HG03039 (cell line): ENCODE measurements at regions not wholly inside any gene's neighbourhood (a gene's known extent, or its start where the extent isn't known, plus 50 kb on each side); places are given as distances from the start of the nearest gene placed in this dataset.
"Not testable (repeated sequence)": the region's sequence is repeated elsewhere in the genome, so short reads cannot be mapped to it uniquely, and the experiment has no call there.

Experiments used
- ATAC-seq: cut with Tn5 transposase; IDR thresholded peaks from one replicate; pipeline ENCODE4 v1.9.1; 2021; ENCODE audit warnings: mild to moderate bottlenecking, moderate library complexity; ENCODE audit not compliant: unreplicated experiment

DNA sequence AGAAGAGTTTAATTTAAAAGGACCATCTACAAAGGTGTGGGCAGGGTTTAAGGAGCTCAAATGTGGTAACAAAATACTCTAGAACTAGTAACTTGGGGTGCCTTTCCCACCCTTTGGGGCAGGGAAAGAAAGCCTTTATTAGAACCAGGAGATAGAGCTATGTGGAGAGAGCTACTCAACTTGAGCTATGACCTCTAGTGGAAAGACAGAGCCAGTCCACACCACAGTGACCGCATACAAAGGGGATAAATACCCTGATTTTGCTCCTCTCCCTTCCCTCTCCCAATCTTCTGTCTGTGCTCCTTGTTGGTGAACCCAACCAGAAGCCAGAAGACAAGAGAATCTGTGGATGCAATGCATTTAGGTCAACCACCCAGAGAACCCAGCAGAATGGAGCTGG is 54.4 kb upstream of the JAK1 start:
- ATAC-seq = no peak

DNA sequence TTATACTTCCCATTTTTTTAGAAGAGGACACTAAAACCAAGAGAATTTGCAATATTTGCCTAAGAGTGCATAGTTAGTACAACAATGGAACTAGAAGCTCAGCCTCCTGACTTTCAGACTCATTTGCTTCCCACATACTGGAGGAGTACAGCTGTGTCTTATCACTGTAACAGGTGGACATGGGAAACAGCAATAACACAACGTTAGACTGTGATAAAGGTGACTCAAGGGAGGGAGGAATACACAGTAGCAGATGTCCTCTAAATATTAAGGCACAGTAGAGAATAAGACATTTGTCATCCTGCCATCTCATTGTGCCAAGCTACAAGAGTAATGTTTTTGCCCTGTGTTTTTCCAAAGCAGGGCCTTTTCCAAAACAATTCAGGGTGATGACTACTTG is 55.4 kb upstream of the JAK1 start:
- ATAC-seq = no peak

DNA sequence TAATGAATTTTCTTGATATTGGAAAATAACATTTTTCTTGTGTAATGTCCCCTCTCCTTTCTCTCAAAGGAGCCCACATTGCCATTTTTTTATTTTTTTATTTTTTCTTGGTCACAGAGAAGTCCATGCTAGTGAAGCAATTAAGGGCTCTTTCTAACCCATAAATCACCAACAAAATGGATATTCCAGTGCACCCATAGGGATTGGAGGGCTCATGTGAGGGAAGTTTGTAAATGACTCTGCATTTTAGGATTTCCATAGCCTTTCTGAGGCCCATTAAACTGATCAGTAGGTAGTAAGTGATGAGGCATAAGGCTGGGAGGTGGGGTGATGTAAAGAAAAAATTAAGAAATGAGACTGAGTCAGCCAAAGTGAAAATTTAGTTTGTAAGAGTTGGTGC is 55.9 kb upstream of the JAK1 start:
- no peak for ATAC-seq

DNA sequence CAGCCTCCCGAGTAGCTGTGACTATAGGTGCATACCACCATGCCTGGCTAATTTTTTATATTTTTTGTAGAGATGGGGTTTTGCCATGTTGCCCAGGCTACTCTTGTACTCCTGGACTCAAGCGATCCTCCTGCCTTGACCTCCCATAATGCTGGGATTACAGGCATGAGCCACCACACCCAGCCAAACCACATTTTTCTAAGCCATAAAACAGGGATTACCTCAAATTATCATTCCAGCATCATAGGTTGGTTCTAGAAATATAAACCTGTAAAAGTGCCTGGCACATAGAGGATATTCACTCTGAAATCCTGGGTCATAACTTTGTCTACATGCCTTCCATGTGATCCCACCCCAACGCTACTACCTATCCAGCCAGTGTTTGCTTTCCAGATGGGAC is 59.4 kb upstream of the JAK1 start:
- ATAC-seq = no peak

DNA sequence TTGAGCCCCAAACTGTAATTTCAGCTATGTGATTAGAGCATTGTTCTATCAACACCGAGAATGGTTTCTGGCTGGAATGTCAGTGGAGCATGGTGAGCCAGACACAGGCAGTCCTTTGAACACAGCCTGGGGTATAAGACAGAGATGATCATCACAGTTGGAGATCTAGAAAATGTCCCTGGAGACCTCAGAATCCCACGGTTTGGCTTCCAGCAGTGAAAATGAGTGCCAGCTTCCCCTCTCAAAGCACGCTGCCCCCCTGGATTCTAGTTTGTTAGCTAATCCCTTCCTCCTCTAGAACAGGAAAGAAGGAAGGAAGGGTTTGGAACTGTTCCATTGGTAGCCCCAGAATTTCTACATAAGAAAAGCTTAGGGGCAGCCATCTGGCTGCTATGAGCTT is 59.9 kb upstream of the JAK1 start:
- no peak for ATAC-seq

DNA sequence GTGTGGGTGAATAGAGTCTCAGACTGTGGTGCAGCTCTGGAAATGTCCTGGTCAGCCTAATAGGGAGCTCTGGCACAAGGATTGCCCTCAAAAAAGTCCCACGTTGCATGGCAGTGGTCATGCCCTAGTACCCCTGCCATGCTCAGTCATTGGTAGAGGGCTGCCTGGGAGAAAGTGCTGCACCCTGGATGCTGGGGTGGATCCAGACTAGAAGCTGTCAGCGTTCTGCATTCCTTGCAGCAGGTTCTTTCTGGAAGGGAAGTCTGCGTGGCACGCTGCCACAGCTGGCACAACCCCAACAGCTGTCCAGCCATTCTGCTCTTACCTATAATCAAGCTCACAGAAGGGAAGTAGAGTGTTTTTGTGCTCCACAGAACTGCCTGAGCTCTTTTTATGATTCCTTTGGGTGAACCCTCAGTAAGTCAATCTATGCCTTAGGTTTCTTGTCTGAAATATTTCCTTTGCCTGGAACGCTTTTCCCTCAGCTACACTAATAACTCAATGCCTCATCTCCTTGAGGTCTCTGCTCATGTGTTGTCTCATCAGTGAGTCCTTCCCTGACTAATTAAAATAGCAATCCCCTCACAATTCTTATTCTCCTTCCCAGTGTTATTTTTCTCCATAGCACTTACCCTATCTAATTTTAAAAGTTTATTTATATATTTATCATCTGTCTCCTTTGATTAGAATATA is 61.5 kb upstream of the JAK1 start:
- ATAC-seq = no peak

DNA sequence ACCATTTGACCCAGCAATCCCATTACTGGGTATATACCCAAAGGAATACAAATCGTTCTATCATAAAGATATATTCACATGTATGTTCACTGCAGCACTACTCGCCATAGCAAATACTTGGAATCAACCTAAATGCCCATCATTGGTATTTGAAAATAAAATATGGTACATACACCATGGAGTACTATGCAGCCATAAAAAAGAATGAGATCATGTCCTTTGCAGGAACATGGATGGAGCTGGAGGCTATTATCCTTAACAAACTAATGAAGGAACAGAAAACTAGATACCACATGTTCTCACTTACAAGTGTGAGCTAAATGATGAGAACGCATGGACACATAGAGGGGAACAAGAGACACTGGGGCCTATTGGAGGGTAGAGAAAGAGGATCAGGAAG is 63.1 kb upstream of the JAK1 start:
- not testable (repeated sequence) for ATAC-seq

DNA sequence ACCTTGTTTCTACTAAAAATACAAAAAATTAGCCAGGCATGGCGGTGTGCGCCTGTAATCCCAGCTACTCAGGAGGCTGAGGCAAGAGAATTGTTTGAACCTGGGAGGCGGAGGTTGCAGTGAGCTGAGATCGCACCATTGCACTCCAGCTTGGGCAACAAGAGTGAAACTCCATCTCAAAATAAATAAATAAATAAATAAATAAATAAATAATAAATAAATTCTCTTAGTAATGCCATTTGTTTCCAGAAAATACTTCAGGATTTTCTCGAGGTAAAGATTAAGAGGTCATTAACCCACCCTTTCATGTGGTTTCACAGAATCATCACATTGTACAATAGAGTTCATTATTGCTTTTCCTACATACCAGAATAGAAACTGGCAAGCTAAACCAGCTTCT is 68.5 kb upstream of the JAK1 start:
- not testable (repeated sequence) for ATAC-seq

DNA sequence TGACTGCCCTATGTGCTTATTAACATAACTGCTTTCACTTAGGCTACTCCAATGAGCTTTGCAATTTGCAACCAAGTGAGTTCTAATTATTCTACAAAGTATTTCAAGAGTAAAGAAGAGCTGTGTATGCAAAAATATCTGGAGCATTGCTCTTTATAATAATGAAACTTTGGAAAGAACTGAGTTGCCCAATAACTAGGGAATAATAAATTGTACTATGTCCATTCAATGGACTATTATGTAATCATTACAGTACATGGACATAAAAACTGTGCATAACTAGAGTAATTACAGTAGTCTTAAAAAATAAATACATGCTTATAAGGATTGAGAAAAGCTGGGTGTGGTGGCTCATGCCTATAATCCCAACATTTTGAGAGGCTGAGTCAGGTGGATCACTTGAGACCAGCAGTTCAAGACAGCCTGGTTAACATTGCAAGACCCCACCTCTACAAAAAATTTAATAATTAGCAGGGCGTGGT is 70.3 kb upstream of the JAK1 start:
- no peak for ATAC-seq

DNA sequence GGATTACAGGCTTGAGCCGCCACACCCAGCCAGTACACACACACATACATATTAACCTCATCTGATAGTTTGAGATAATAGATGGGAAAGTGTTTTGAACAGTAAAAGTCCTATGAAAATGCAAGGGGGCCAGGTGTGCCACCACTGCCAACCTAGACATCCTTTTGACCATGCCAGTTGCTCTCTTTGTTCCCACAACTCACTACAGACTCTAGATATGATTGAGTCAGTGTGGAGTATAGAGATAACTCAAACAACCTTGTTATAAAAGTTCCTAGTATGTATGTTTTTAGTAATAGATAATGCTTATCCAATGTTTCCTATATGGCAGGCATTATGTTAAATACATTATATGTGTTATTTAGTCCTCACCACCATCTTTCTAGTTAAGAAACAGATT is 72.7 kb upstream of the JAK1 start:
- no peak for ATAC-seq

DNA sequence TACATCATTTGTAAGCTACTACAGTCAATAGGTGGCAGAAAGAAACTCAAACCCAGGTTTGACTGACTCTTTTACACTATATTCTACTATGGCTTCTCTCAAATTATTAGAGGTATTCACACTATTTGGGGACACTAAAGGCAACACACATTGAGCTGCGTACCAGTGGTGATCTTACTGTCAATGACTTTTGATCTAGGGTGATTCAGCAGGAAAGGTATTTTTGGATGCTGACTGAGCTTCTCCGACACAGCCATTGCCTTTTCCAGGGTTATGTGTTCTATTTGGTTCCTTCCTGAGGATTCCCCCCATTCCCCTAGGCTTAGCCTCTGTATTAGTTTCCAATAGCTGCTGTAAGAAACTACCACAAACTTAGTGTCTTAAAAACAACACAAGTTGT is 73.2 kb upstream of the JAK1 start:
- no peak for ATAC-seq

DNA sequence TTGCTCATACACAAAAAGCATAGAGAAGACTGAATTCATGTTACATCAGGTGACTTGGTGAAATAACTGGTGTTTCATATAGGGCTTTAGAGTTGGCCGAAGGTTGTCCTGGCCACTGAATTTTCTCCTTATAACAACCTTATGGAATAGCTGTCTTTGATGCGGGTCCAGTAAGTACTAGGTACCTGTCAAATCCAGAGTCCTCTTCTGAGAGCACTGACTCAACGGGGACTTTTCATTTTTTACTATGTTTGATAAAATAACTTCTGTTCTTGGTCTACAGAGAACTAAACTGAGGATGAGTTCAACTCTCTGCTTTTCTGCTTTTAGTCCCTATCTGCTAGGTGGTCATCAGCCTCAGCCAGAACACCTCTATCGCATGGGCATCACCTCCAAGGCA is 76.1 kb upstream of the JAK1 start:
- no peak for ATAC-seq

DNA sequence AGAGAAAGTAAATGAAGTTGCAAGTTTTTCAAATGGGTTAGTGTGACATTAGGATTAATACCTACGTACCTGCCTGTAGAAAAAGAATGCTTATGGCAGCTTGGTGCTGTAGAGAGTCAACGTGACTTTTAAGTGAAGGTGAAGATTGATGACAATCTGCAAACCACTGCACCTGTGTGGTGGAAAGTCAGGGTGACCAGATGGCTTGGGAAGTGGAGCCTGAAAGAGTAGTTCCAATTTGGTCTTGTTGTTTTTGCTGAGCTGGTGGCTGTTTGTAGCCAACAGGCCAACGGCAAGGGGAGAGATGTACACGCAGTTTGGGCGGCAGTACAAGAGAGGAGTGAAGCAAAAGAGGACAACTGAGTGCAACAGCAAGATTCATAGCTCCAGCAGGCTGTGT is 78.1 kb upstream of the JAK1 start:
- no peak for ATAC-seq

DNA sequence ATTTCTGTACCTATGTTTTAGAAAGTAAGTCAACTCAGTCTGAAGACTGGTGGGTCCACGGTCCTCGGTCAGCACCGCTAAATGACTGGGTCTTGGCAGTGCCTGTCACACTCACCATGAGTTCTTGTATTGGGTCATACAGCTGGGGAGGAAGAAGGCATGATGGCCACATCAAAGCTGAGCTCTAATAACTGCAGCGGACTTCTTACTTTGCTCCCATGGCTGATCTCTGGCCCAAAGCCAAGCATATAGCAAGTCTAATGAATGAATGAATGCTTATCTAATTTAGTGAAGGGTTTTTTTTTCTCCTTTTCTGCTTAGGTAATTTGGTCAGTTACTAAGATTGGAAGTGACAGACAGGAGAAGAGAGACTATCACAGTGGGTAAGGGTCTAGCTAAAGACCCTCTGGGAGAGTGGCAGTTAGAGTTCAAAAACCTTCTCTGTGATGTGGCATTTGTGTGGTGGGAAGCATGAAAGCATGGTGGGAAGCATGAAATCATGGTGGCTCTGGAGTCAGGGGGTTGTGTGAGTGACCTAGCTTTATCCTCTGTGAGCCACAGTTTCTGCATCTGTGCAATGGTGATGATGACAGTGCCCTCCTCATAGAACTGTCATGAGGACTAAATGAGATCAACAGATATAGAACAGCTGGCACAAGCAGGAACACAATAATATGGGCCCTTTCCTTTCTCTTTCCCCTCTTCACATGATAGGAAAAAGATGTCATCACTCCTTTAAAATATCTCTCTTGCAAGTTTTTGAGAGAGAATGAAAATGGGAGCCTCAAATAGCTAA is 78.9 kb upstream of the JAK1 start:
- no peak for ATAC-seq

DNA sequence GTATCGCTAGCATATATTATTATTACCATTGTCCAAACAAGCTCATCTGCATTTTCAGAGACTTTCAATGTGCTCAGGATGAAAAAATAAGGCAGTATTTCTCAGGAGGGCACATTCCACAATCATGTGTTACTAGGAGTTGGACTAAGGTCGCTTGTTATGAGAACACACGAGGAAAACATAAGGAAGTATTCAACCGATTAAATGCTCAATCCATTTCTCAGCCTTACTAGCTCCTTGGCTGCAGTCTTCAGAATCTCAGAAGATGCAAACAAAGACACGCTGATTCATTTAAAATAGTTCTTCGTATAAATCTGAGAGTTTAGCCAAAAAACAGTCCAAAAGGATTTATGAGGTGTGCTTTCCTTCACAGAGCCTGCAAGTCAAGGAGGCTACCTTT is 82.0 kb upstream of the JAK1 start:
- no peak for ATAC-seq

DNA sequence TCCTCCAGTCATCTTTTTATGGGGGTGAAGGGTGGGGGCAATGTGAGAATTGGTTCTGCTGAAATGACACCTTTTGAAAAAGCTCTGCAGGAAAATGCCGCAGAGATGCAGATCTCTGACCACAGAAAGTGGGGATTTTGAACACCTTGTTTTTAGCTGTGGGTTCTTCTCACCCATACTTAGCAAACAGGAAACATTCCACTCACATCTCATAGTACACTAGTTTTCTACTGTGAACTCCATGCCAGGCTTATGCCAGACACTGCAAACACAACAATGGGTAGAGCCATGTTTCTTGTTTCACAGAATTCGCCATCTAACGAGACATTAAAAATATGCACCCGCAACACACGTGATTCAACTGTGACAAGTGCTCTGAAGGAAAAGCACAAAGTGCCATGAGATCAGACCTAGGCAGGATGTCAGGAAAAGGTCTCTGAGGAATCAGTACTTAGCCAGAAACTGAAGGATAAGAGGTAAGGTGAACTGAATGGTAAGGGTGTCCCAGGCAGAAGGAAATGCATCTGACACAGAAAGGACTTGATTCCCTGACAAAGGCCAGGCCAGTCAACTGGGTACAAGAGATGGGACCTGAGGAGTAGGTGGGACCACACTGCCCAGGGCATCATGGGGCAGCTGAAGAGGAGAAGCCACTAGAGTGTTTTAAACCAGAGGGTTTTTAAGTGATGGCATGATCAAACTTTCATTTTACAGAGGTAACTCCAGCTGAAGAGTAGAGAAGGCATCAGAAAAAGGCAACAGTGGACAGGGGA is 83.8 kb upstream of the JAK1 start:
- ATAC-seq = no peak

DNA sequence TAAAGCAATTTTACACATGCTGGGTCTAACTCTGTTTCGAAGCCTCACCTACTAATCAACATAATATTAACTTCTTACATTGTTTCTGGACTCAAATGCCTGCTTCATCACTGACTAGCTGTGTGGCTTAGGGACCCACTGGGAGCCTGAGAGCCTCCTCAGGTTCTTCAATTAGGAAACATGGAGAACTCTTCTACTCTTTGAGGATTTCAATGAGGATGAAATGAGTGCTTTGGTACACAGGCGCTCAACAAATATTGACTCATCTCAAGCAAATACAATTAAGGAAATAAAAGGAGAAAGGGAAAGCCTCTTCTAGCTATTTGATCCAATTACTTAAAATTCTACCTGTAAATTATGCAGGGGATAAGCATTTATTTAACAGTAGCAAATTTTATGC is 84.4 kb upstream of the JAK1 start:
- no peak for ATAC-seq

DNA sequence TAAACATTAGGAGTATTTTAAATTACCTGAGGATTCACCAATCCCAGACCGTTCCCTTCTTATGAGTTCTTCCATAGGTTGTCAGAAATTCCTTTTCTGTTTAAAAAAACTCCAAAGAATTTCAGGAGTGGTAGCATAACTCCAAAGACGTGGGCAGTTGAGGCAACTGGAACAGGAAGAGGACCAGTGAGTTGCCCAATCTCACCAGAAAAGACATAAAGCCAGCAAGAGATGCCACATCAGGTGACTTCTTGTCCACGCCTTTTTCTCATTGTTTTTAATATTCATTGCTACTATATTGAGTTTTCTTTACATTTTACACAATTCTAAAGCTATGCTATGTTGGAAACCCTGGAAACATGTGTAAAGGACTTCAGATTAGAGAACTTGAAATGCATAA is 88.1 kb upstream of the JAK1 start:
- no peak for ATAC-seq

DNA sequence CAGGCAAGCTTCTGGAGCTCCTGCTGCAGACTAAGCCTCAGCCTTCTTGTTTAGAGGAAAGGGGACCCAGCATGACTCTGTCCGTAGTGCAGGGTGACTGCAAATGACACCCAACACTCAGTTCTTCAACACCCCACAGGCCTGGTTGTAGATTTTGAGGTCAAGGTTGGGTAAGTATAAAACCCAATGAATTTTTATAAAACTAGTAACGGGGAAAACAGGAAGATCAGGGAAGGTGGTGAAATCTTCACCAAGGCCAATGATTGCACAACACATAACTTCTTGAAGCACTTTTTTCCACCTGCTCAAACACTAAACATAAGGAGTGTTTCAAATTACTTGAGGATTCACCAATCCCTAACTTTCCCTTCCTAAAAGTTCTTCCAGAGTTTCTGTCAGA is 89.4 kb upstream of the JAK1 start:
- no peak for ATAC-seq

DNA sequence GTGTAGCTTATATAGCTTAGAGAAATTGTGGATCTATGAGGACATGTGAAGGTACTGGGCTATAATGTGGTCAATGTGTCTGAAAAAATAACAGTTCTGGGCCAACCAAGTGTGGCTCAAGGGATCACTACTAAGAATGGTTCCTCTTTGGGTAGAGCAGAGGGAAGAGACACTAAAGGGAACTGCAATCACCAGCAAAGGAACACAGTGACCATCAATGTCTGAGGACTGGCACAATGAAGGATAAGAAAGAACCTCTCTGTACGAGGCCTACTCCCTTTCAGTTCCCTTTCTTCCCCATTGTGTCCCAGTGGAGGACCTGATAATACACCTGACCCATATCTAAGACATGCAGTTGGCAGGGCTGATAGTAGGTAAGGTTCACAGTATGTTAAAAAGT is 89.9 kb upstream of the JAK1 start:
- ATAC-seq = no peak

DNA sequence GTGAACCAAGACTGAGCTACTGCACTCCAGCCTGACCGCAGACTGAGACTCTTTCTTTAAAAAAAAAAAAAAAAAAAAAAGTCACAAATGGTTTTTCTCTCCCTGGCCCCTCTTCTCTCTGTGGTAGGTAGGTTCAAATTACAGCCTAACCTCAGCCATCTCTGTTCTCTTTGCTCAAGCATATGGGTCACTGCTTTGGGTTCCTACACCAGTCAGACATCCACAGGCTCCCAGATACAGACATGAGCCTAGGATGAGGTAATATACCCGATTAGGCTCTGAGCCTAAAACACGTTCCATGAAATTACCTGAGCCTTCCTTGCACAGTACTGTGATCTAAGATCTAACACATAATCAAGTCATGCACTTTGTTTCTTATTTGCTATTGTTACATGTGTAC is 90.5 kb upstream of the JAK1 start:
- ATAC-seq = no peak
